K562 (cell line): ENCODE measurements at regions not wholly inside any gene's neighbourhood (a gene's known extent, or its start where the extent isn't known, plus 50 kb on each side); places are given as distances from the start of the nearest gene placed in this dataset.
"Not testable (repeated sequence)": the region's sequence is repeated elsewhere in the genome, so short reads cannot be mapped to it uniquely, and the experiment has no call there.

ENCODE experiments used
- ATAC-seq: fragments of 200-7000 bp; cut with Tn5 transposase; 3 replicates; pipeline ENCODE4 v1.9.1; 2020; ENCODE audit warnings: moderate library complexity
- BruUV-seq: library from RNA; stranded (reverse); fragments of 400-500 nt; replicated peaks from 2 replicates; lab custom pipeline; 2021; lab: Mats Ljungman, UMichigan
- CTCF ChIA-PET: fragments of 300-600 bp; formaldehyde crosslinking; extraction: SDS; loops from one replicate; lab custom pipeline; 2021; ENCODE audit warnings: low intra/inter-chr PET ratio; lab: Yijun Ruan, JAX
- POLR2A ChIA-PET: fragments of 300-600, 350-650 bp; sonication (Branson Sonifier 250); formaldehyde crosslinking; extraction: SDS; loops from one replicate; lab custom pipeline; 2021; ENCODE audit warnings: antibody characterized with exemption, inconsistent platforms; lab: Yijun Ruan, JAX
- DNase-seq, 4 experiments: peaks; one replicate each; pipeline versions ENCODE4 v3.0.0 to v3.0.0-alpha.2; 2011 to 2018; ENCODE audit warnings: low spot score in 3 of 4, mixed read lengths in 3 of 4; ENCODE audit errors: extremely low read depth in 1 of 4
- FAIRE-seq: peaks from 2 replicates; lab custom pipeline; 2011; peaks lifted over from hg19 to GRCh38; lab: Jason Lieb, UNC
- H2AFZ ChIP-seq: 2 replicates; pipeline ENCODE4 v1.6.0; 2011; ENCODE audit warnings: low read depth, low read length, control low read depth, inconsistent platforms
- H3K27ac ChIP-seq: fragments of 200-600 bp; 3 replicates; pipeline ENCODE4 v1.8.0; 2011; ENCODE audit warnings: low read depth, mild to moderate bottlenecking, control low read depth, inconsistent platforms, low read length, moderate library complexity, mixed read lengths; ENCODE audit errors: extremely low read depth
- H3K27me3 ChIP-seq, 2 experiments: fragments of 300-600 bp in 1 of 2; 2 replicates in 1 of 2; 3 replicates in 1 of 2; pipeline versions ENCODE4 v1.6.0 to v1.8.0; 2011; ENCODE audit warnings: inconsistent platforms in 2 of 2, low read length in 2 of 2, mild to moderate bottlenecking in 1 of 2, mixed read lengths in 1 of 2, moderate library complexity in 1 of 2; ENCODE audit not compliant: control insufficient read depth in 2 of 2, insufficient read depth in 2 of 2
- H3K36me3 ChIP-seq: fragments of 300-600 bp; 3 replicates; pipeline ENCODE4 v1.8.0; 2011; ENCODE audit warnings: mild to moderate bottlenecking, low read length, inconsistent platforms; ENCODE audit not compliant: control insufficient read depth, insufficient read depth
- H3K4me1 ChIP-seq, 2 experiments: fragments of 200-600 bp in 1 of 2; replicated peaks in 1 of 2; 2 replicates in 1 of 2; 3 replicates in 1 of 2; pipeline versions ENCODE4 v1.5.1 to v1.8.0; 2011; ENCODE audit warnings: inconsistent platforms in 2 of 2, low read length in 2 of 2, mild to moderate bottlenecking in 1 of 2, mixed read lengths in 1 of 2, moderate library complexity in 1 of 2; ENCODE audit not compliant: control insufficient read depth in 2 of 2, insufficient read depth in 2 of 2
- H3K4me2 ChIP-seq: 2 replicates; pipeline ENCODE4 v1.6.1; 2011; ENCODE audit warnings: low read length, control low read depth, inconsistent platforms, mixed read lengths; ENCODE audit not compliant: insufficient read depth
- H3K4me3 ChIP-seq: fragments of 200-600 bp; sonication (generic), shearing (Covaris generic); 2 replicates; pipeline ENCODE4 v1.5.1; 2016; ENCODE audit warnings: control low read depth, inconsistent platforms
- H3K79me2 ChIP-seq: fragments of 200-600 bp; 3 replicates; pipeline ENCODE4 v1.8.0; 2011; ENCODE audit warnings: low read length, inconsistent platforms; ENCODE audit not compliant: control insufficient read depth, insufficient read depth
- H3K9ac ChIP-seq, 2 experiments: 2 replicates each; pipeline versions ENCODE4 v1.6.0 to v1.6.1; 2011; ENCODE audit warnings: low read depth in 2 of 2, low read length in 2 of 2, control low read depth in 1 of 2, inconsistent platforms in 1 of 2, mild to moderate bottlenecking in 1 of 2, mixed read lengths in 1 of 2; ENCODE audit not compliant: insufficient read depth in 1 of 2
- H3K9me1 ChIP-seq: one replicate; pipeline ENCODE4 v1.6.0; 2011; ENCODE audit warnings: inconsistent platforms, mild to moderate bottlenecking, low read length, moderate library complexity; ENCODE audit not compliant: control insufficient read depth, insufficient read depth
- H3K9me3 ChIP-seq: replicated peaks from 2 replicates; pipeline ENCODE4 v1.5.1; 2011; ENCODE audit warnings: low read depth, low read length, inconsistent platforms; ENCODE audit not compliant: control insufficient read depth, insufficient read depth
- H4K20me1 ChIP-seq: replicated peaks from 2 replicates; pipeline ENCODE4 v1.6.1; 2011; ENCODE audit warnings: low read length, inconsistent platforms, mixed read lengths; ENCODE audit not compliant: control insufficient read depth, insufficient read depth
- NFRKB ChIP-seq: fragments of 450-650 bp; IDR thresholded peaks from 2 replicates; pipeline ENCODE4 v1.6.1; 2016; ENCODE audit warnings: low read depth
- POLR2A ChIP-seq: fragments of 450-650 bp; conservative IDR thresholded peaks from 2 replicates; pipeline ENCODE4 v1.6.1; 2016
- POLR2B ChIP-seq: fragments of 450-650 bp; IDR thresholded peaks from 2 replicates; pipeline ENCODE4 v1.6.1; 2018; ENCODE audit warnings: low read depth; ENCODE audit not compliant: partially characterized antibody
- POLR2G ChIP-seq: fragments of 200-400 bp; formaldehyde crosslinking; IDR thresholded peaks from 2 replicates; pipeline ENCODE4 v1.6.1; 2017; ENCODE audit warnings: low read depth, mild to moderate bottlenecking, antibody characterized with exemption, low read length, moderate library complexity
- RB1 ChIP-seq: fragments of 450-650 bp; IDR thresholded peaks from 2 replicates; pipeline ENCODE4 v1.6.1; 2017; ENCODE audit warnings: low read depth, mild to moderate bottlenecking
- RBFOX2 ChIP-seq: fragments of 200-400 bp; formaldehyde crosslinking; IDR thresholded peaks from 2 replicates; pipeline ENCODE4 v1.6.1; 2017; ENCODE audit warnings: low read depth, mild to moderate bottlenecking, low read length, moderate library complexity
- SUPT5H ChIP-seq: fragments of 450-650 bp; IDR thresholded peaks from 2 replicates; pipeline ENCODE4 v1.6.1; 2016
- YY1 ChIP-seq, 3 experiments: IDR thresholded peaks; 2 replicates each; pipeline ENCODE4 v1.6.1; 2011; ENCODE audit warnings: low read length in 2 of 3, mild to moderate bottlenecking in 2 of 3, moderate library complexity in 2 of 3, borderline replicate concordance in 1 of 3, control low read depth in 1 of 3, low read depth in 1 of 3; ENCODE audit not compliant: insufficient read depth in 3 of 3, insufficient replicate concordance in 2 of 3, control insufficient read depth in 1 of 3, insufficient read length in 1 of 3; ENCODE audit errors: extremely low read depth in 1 of 3
- WGBS: fragments of 100-300 bp; shearing (Covaris generic); methylation state at CpG from one replicate; pipeline ENCODE4 v1.1.6; 2016; ENCODE audit warnings: low coverage, mixed read lengths; ENCODE audit not compliant: insufficient coverage; ENCODE audit errors: missing lambda C conversion rate; 5-methylcytosine and 5-hydroxymethylcytosine counted together
- in situ Hi-C: fragments of 300-500 bp; cut with MboI; formaldehyde crosslinking; loops from 4 replicates; pipeline ENCODE4 v1.15.0; 2018; ENCODE audit warnings: inconsistent platforms, mixed read lengths
- intact Hi-C: fragments of 100-400 bp; cut with micrococcal nuclease; formaldehyde crosslinking; loops from 2 replicates; pipeline ENCODE4 v1.14.2; 2022
- TF ChIP-seq, protein P1 (sequence below): fragments of 450-650 bp; IDR thresholded peaks from 2 replicates; pipeline ENCODE4 v1.6.1; 2018; ENCODE audit not compliant: partially characterized antibody

DNA sequence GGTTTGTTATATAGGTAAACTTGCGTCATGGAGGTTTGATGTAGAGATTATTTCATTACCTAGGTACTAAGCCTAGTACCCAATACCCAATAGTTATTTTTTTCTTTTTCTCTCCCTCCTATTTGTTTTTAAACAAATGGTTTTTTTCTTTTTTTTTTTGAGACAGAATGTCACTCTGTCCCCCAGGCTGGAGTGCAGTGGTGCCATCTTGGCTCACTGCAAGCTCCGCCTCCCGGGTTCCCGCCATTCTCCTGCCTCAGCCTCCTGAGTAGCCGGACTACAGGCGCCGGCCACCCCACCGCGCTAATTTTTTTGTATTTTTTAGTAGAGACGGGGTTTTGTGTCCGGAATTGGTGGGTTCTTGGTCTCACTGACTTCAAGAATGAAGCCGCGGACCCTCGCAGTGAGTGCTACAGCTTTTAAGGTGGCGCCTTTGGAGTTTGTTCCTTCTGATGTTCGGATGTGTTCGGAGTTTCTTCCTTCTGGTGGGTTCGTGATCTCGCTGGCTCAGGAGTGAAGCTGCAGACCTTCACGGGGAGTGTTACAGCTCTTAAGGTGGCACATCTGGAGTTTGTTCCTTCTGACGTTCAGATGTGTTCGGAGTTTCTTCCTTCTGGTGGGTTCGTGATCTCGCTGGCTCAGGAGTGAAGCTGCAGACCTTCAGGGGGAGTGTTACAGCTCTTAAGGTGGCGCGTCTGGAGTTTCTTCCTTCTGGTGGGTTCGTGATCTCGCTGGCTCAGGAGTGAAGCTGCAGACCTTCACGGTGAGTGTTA lies 243.7 kb downstream of the PLA2G4A start:
- POLR2A ChIA-PET = interaction anchor here (0.8 kb wide), 1 partner anchor 11 kb away, joined by 3 read pairs; no protein-coding TSS in a partner anchor
- BruUV-seq = TSS peak; percentile 94
- CTCF ChIA-PET, in situ Hi-C loops, H4K20me1 ChIP-seq, H3K4me1 ChIP-seq, FAIRE-seq, H3K27me3 ChIP-seq, H3K9me1 ChIP-seq, H3K79me2 ChIP-seq, H3K36me3 ChIP-seq, H3K9me3 ChIP-seq, intact Hi-C loops: not testable (repeated sequence)
- peak overlapping the region; percentile 51 for H2AFZ ChIP-seq
- ATAC-seq (peak; percentile 86), DNase-seq (peak in 1 of 4 experiments; percentile 20)
- peak overlapping the region; percentile 39 for H3K4me3 ChIP-seq
- peak overlapping the region; percentile 61; the same call in 2 of the 3 replicates for H3K27ac ChIP-seq
- H3K9ac ChIP-seq = peak overlapping the region in 1 of 2 experiments; percentile 38; a peak in 2 of 4 replicates
- peak overlapping the region; percentile 60; the same call in 1 of the 2 replicates for H3K4me2 ChIP-seq
- WGBS = 1% methylated on average over 25 of the region's 29 CpGs
- TF ChIP-seq RBFOX2 (peak; percentile 28; the same call in 1 of the 2 replicates), POLR2A (peak; percentile 19; the same call in 1 of the 2 replicates), NFRKB (peak; percentile 53; the same call in 1 of the 2 replicates), POLR2B (peak; percentile 37), YY1 (IDR thresholded peaks at IDR 0.05; ENCODE audit: borderline replicate concordance in 1 of 3, control insufficient read depth in 1 of 3, extremely low read depth in 1 of 3, insufficient read depth in 3 of 3, insufficient read length in 1 of 3, insufficient replicate concordance in 2 of 3, low read depth in 1 of 3, low read length in 2 of 3) (peak in 2 of 3 experiments; percentile 14 to 72), POLR2G (peak; percentile 40; the same call in 1 of the 2 replicates), RB1 (peak; percentile 63; the same call in 1 of the 2 replicates), SUPT5H (peak; percentile 33; the same call in 1 of the 2 replicates)
- TF ChIP-seq, protein P1, sequence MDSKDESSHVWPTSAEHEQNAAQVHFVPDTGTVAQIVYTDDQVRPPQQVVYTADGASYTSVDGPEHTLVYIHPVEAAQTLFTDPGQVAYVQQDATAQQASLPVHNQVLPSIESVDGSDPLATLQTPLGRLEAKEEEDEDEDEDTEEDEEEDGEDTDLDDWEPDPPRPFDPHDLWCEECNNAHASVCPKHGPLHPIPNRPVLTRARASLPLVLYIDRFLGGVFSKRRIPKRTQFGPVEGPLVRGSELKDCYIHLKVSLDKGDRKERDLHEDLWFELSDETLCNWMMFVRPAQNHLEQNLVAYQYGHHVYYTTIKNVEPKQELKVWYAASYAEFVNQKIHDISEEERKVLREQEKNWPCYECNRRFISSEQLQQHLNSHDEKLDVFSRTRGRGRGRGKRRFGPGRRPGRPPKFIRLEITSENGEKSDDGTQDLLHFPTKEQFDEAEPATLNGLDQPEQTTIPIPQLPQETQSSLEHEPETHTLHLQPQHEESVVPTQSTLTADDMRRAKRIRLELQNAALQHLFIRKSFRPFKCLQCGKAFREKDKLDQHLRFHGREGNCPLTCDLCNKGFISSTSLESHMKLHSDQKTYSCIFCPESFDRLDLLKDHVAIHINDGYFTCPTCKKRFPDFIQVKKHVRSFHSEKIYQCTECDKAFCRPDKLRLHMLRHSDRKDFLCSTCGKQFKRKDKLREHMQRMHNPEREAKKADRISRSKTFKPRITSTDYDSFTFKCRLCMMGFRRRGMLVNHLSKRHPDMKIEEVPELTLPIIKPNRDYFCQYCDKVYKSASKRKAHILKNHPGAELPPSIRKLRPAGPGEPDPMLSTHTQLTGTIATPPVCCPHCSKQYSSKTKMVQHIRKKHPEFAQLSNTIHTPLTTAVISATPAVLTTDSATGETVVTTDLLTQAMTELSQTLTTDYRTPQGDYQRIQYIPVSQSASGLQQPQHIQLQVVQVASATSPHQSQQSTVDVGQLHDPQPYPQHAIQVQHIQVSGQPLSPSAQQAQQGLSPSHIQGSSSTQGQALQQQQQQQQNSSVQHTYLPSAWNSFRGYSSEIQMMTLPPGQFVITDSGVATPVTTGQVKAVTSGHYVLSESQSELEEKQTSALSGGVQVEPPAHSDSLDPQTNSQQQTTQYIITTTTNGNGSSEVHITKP = peak; percentile 96
